Trophoblast cell (in vitro differentiated cells and primary cell): ENCODE measurements at regions not wholly inside any gene's neighbourhood (a gene's known extent, or its start where the extent isn't known, plus 50 kb on each side); places are given as distances from the start of the nearest gene placed in this dataset.

Experiments
- DNase-seq, 2 donors: peaks; one replicate each; pipeline ENCODE4 v3.0.0-alpha.2; 2016
- H2AFZ ChIP-seq: 2 replicates; pipeline ENCODE4 v1.6.1; 2013; ENCODE audit warnings: low read length, moderate library complexity, mild to moderate bottlenecking; ENCODE audit not compliant: insufficient read depth, poor library complexity
- H2AK5ac ChIP-seq: 2 replicates; pipeline ENCODE4 v1.6.1; 2013; ENCODE audit warnings: mild to moderate bottlenecking, low read length
- H2BK120ac ChIP-seq: 2 replicates; pipeline ENCODE4 v1.6.1; 2013; ENCODE audit warnings: low read length, mild to moderate bottlenecking, moderate library complexity; ENCODE audit not compliant: insufficient read depth, poor library complexity
- H2BK12ac ChIP-seq: 2 replicates; pipeline ENCODE4 v1.6.1; 2013; ENCODE audit warnings: mild to moderate bottlenecking, low read length, moderate library complexity
- H2BK5ac ChIP-seq: 2 replicates; pipeline ENCODE4 v1.6.1; 2013; ENCODE audit warnings: low read length, low read depth, moderate library complexity, mild to moderate bottlenecking; ENCODE audit not compliant: poor library complexity
- H3K14ac ChIP-seq: 2 replicates; pipeline ENCODE4 v1.6.1; 2013; ENCODE audit warnings: mild to moderate bottlenecking, low read length
- H3K18ac ChIP-seq: 2 replicates; pipeline ENCODE4 v1.6.1; 2013; ENCODE audit warnings: mild to moderate bottlenecking, low read length
- H3K23ac ChIP-seq: 2 replicates; pipeline ENCODE4 v1.6.1; 2013; ENCODE audit warnings: low read length
- H3K27ac ChIP-seq: 2 replicates; pipeline ENCODE4 v1.5.1; 2013; ENCODE audit warnings: low read depth, mild to moderate bottlenecking, inconsistent platforms, low read length, moderate library complexity
- H3K27me3 ChIP-seq: 2 replicates; pipeline ENCODE4 v1.6.1; 2013; ENCODE audit warnings: inconsistent platforms, mild to moderate bottlenecking, low read length, moderate library complexity; ENCODE audit not compliant: insufficient read depth
- H3K36me3 ChIP-seq, 2 experiments: 1 replicate in 1 of 2; 2 replicates in 1 of 2; pipeline ENCODE4 v1.6.1; 2013; ENCODE audit warnings: low read length in 2 of 2, mild to moderate bottlenecking in 2 of 2, moderate library complexity in 1 of 2; ENCODE audit not compliant: insufficient read depth in 2 of 2, control insufficient read depth in 1 of 2
- H3K4ac ChIP-seq: 2 replicates; pipeline ENCODE4 v1.6.1; 2013; ENCODE audit warnings: low read depth, mild to moderate bottlenecking, low read length, moderate library complexity
- H3K4me1 ChIP-seq, 2 experiments: 1 replicate in 1 of 2; 2 replicates in 1 of 2; pipeline ENCODE4 v1.6.1; 2013; ENCODE audit warnings: low read length in 2 of 2, mild to moderate bottlenecking in 2 of 2, moderate library complexity in 1 of 2; ENCODE audit not compliant: insufficient read depth in 2 of 2, control insufficient read depth in 1 of 2
- H3K4me2 ChIP-seq: 2 replicates; pipeline ENCODE4 v1.6.1; 2013; ENCODE audit warnings: inconsistent platforms, mild to moderate bottlenecking, low read length, moderate library complexity
- H3K4me3 ChIP-seq: 2 replicates; pipeline ENCODE4 v1.5.1; 2013; ENCODE audit warnings: mild to moderate bottlenecking, low read depth, low read length, inconsistent platforms
- H3K79me1 ChIP-seq: one replicate; pipeline ENCODE4 v1.6.1; 2013; ENCODE audit warnings: low read length
- H3K79me2 ChIP-seq: 2 replicates; pipeline ENCODE4 v1.6.1; 2013; ENCODE audit warnings: low read length, mild to moderate bottlenecking; ENCODE audit not compliant: control insufficient read depth, insufficient read depth, poor library complexity
- H3K9ac ChIP-seq: 2 replicates; pipeline ENCODE4 v1.6.1; 2013; ENCODE audit warnings: mild to moderate bottlenecking, low read length
- H3K9me3 ChIP-seq: 2 replicates; pipeline ENCODE4 v1.6.1; 2013; ENCODE audit warnings: low read depth, mild to moderate bottlenecking, control low read depth, inconsistent platforms, low read length; ENCODE audit not compliant: insufficient read depth
- H4K12ac ChIP-seq: 2 replicates; pipeline ENCODE4 v1.6.1; 2013; ENCODE audit warnings: low read depth, mild to moderate bottlenecking, low read length, moderate library complexity
- H4K8ac ChIP-seq: 2 replicates; pipeline ENCODE4 v1.6.1; 2013; ENCODE audit warnings: low read depth, mild to moderate bottlenecking, low read length, moderate library complexity
- H4K91ac ChIP-seq: one replicate; pipeline ENCODE4 v1.6.1; 2013; ENCODE audit warnings: low read depth, mild to moderate bottlenecking, low read length, moderate library complexity
- WGBS: extraction: QIAGEN DNeasy Blood & Tissue Kit; methylation state at CpG from one replicate; pipeline ENCODE4 v1.1.7; 2013; ENCODE audit warnings: missing lambda C conversion rate; ENCODE audit not compliant: insufficient read length, insufficient coverage; ENCODE audit errors: extremely low coverage; 5-methylcytosine and 5-hydroxymethylcytosine counted together

DNA sequence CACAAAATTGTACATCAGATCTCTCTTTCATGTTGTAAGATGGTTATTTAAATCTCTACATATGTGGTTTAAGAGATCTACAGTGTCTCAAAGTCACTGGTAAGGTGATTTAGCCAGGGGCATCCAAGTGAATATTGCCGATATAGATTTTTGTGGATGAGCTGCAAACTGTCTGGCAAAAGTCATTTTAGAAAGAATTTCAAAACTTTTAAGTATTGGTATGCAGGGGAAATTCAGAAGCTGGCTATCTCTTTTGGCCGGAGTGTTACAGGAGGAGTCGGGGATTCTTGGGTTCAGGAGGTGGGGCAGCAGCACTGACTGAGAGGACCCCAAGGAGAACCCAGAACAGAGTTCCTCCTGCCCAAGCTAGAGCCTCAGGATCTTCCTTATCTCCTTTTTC, 69.9 kb downstream of the PTHLH start:
- WGBS: no CpG with 5 or more reads among the region's 3 CpGs
- DNase-seq: peak in 1 of 2 donors; percentile 51
- peak overlapping the region; percentile 59 for H2BK12ac ChIP-seq

DNA sequence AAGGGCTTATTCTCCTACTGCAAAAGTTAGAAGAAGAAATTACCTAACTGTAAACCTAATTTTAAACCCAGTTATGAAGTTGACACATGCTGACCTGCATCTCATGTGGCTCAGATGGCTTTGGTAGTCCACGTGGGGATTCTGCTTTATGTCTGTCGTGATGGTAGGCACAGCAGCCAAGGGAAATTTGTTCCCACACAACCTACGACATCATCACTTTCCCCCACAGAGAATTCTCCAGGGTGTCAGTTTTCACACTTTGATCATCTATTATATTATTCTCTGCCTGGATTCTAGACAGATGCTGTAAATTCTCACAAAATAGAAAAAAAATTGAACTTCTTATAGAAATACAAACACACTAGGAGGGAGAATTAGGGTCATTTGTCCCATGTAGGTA, 70.6 kb downstream of the PTHLH start:
- no CpG with 5 or more reads among the region's 3 CpGs for WGBS
- no peak overlapping the region for H3K14ac ChIP-seq
- H3K4ac ChIP-seq: no peak overlapping the region

More for the DNA sequence above, 69.9 kb downstream of the PTHLH start:
- H3K36me3 ChIP-seq: peaks cover 0 to 2% of the 10 kb centered on the region in 2 experiments
- H3K27ac ChIP-seq: peak overlapping the region; percentile 63
- no peak overlapping the region for H2AK5ac ChIP-seq
- no peaks in the 10 kb centered on the region for H3K9me3 ChIP-seq
- H4K8ac ChIP-seq: no peak overlapping the region
- no peak overlapping the region for H3K23ac ChIP-seq
- H4K91ac ChIP-seq: peak overlapping the region; percentile 50
- no peak overlapping the region for H2AFZ ChIP-seq
- H3K4ac ChIP-seq: no peak overlapping the region
- peak overlapping the region; percentile 74 for H2BK120ac ChIP-seq
- no peaks in the 10 kb centered on the region for H3K27me3 ChIP-seq
- H3K4me1 ChIP-seq: peaks cover 13 to 26% of the 10 kb centered on the region in 2 experiments
- no peak overlapping the region for H3K4me2 ChIP-seq
- H3K14ac ChIP-seq: peak overlapping the region; percentile 48
- H3K79me2 ChIP-seq: no peaks in the 10 kb centered on the region
- H3K79me1 ChIP-seq: peaks cover 27% of the 10 kb centered on the region
- H4K12ac ChIP-seq: no peak overlapping the region
- H3K9ac ChIP-seq: no peak overlapping the region
- peak overlapping the region; percentile 71 for H2BK5ac ChIP-seq
- H3K18ac ChIP-seq: no peak overlapping the region
- no peak overlapping the region for H3K4me3 ChIP-seq

DNA sequence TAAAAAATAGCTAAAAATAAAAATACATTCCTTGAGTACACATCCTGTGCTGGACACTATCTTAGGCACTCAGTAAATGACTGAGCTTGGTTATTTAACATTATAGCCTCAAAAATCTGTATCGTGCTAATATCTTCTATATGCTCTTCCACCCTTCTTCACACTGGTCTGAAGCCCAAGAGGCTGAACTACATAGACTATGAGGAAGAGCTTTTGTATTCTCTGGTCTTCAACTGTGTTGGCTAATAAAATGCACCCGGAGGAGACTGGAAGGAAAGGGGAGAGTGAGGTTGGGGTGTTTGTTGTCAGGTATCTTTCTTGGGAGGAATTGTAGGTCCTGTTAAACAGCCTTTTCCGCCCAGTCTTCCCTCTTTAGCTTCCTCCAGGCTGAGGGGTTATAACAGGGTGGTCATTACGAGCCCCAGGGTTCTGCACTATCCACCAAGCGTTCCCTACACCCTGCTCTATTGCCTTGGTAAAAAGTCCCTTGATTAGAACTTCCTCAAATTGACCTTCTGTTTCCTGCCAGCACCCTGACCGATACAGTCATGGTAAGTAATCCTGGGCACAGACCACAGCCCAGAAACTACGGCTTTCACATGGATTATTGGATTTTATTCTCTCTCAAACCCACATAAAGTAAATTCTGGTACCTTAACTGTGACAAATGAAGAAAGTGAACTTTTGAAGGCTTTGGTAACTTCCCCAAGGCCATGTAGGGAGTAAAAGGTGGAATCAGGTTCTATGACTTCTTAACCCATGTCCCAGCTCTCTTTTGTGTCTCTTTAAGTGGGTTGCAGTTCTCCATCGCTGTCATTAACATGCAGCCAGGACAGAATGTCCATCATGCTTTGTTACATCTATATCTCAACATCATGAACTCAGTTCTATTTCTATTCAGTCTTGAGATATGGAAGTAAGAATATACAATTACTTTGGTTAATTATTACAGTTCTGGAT, 71.3 kb downstream of the PTHLH start:
- Histone ChIP-seq H3K9ac (no peak overlapping the region), H3K4ac (peak overlapping the region; percentile 19), H3K18ac (peak overlapping the region; percentile 9), H3K9me3 (no peaks in the 10 kb centered on the region), H3K79me1 (peaks cover 26% of the 10 kb centered on the region), H2BK12ac (peak overlapping the region; percentile 99), H4K12ac (no peak overlapping the region), H2AFZ (no peak overlapping the region), H3K14ac (peak overlapping the region; percentile 87), H3K79me2 (no peaks in the 10 kb centered on the region), H3K23ac (no peak overlapping the region), H3K27ac (no peak overlapping the region), H2BK120ac (peak overlapping the region; percentile 89), H2BK5ac (peak overlapping the region; percentile 14), H3K4me1 (peaks cover 11 to 26% of the 10 kb centered on the region in 2 experiments), H3K36me3 (peaks cover 0 to 2% of the 10 kb centered on the region in 2 experiments), H4K8ac (peak overlapping the region; percentile 50), H3K4me3 (no peak overlapping the region), H4K91ac (peak overlapping the region; percentile 64), H2AK5ac (peak overlapping the region; percentile 99), H3K4me2 (no peak overlapping the region), H3K27me3 (no peaks in the 10 kb centered on the region)
- no CpG with 5 or more reads among the region's 8 CpGs for WGBS
- DNase-seq: no peak

More for the DNA sequence above, 70.6 kb downstream of the PTHLH start:
- Histone ChIP-seq H3K9ac (no peak overlapping the region), H3K79me2 (no peaks in the 10 kb centered on the region), H3K4me3 (no peak overlapping the region), H3K23ac (no peak overlapping the region), H2BK12ac (no peak overlapping the region), H3K27me3 (no peaks in the 10 kb centered on the region), H3K79me1 (peaks cover 27% of the 10 kb centered on the region), H2BK5ac (no peak overlapping the region), H3K9me3 (no peaks in the 10 kb centered on the region), H4K12ac (no peak overlapping the region), H2AK5ac (no peak overlapping the region), H3K27ac (no peak overlapping the region), H3K4me2 (no peak overlapping the region), H2AFZ (no peak overlapping the region), H2BK120ac (peak overlapping the region; percentile 77), H4K8ac (no peak overlapping the region), H3K4me1 (peaks cover 11 to 26% of the 10 kb centered on the region in 2 experiments), H3K18ac (no peak overlapping the region), H4K91ac (peak overlapping the region; percentile 70), H3K36me3 (peaks cover 0 to 2% of the 10 kb centered on the region in 2 experiments)
- no peak for DNase-seq

DNA sequence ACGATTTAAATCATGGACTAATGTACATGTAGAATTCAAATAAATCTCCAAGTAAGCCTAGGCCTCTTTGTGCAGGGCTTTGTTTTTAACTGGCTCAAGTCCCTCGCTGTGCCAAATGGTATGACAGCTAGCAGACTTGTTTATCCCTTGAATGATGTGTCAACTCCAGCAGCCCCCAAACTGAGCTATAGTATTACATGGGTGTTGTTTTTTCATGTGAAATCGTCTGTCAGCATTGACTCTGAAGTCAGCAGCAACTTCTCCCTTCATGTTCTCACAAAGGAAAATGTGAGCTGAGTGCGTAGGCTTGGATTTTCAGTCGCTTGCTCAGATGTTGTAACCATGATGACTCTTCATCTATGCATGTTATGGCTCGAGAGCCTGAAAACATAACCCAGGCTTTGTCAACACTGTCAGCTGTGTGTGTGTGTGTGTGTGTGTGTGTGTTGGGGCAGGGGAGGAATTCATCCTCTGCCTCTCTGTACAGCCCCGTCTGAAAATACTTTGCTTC, 73.3 kb downstream of the PTHLH start:
- no CpG with 5 or more reads among the region's 7 CpGs for WGBS
- Histone ChIP-seq H3K27me3 (no peaks in the 10 kb centered on the region), H2AK5ac (no peak overlapping the region), H3K27ac (peak overlapping the region; percentile 90), H2BK5ac (peak overlapping the region; percentile 65), H4K91ac (peak overlapping the region; percentile 8), H2AFZ (no peak overlapping the region), H3K4me2 (peak overlapping the region; percentile 35), H3K4me1 (peaks cover 4 to 21% of the 10 kb centered on the region in 2 experiments), H3K4me3 (no peak overlapping the region), H3K79me1 (peaks cover 17% of the 10 kb centered on the region), H3K23ac (no peak overlapping the region), H3K79me2 (no peaks in the 10 kb centered on the region), H2BK12ac (peak overlapping the region; percentile 39), H3K4ac (no peak overlapping the region), H4K8ac (no peak overlapping the region), H3K9me3 (no peaks in the 10 kb centered on the region), H3K9ac (no peak overlapping the region), H3K14ac (no peak overlapping the region), H2BK120ac (peak overlapping the region; percentile 2), H3K36me3 (no peaks in the 10 kb centered on the region), H3K18ac (no peak overlapping the region), H4K12ac (no peak overlapping the region)
- peak; percentile 79 to 89 for DNase-seq
